HEK293 (cell line): ENCODE measurements at regions not wholly inside any gene's neighbourhood (a gene's known extent, or its start where the extent isn't known, plus 50 kb on each side); places are given as distances from the start of the nearest gene placed in this dataset.

Source experiments
- ZNF174 ChIP-seq: fragments of 450-650 bp; formaldehyde crosslinking; IDR thresholded peaks from 2 replicates; pipeline ENCODE4 v1.5.0; 2017; ENCODE audit warnings: missing biosample characterization, mild to moderate bottlenecking, missing genetic modification characterization
- TF ChIP-seq, protein P1 (sequence below): fragments of 450-650 bp; formaldehyde crosslinking; IDR thresholded peaks from 2 replicates; pipeline ENCODE4 v1.5.1; 2016; ENCODE audit warnings: missing biosample characterization, missing genetic modification characterization

DNA sequence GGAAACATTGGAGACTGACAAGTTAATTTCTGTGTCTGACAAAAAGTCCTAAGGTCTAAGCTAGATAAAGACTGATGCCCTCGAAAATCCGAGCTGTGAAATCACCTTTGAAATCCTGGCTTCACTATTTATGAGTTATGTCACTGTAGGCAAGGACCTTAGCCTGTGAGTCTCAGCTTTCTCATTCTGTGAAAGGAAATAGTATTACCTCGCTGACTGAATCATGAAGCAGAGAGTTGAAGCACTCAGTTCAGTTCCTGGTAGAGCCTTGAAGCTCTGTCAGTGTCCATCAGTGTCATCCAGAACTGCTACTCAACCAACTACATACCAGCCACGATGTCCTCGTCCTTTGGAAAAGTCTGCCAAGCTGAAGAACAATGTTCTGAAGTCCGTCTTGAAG is 1025.6 kb upstream of the GYPC start:
- TF ChIP-seq, protein P1, sequence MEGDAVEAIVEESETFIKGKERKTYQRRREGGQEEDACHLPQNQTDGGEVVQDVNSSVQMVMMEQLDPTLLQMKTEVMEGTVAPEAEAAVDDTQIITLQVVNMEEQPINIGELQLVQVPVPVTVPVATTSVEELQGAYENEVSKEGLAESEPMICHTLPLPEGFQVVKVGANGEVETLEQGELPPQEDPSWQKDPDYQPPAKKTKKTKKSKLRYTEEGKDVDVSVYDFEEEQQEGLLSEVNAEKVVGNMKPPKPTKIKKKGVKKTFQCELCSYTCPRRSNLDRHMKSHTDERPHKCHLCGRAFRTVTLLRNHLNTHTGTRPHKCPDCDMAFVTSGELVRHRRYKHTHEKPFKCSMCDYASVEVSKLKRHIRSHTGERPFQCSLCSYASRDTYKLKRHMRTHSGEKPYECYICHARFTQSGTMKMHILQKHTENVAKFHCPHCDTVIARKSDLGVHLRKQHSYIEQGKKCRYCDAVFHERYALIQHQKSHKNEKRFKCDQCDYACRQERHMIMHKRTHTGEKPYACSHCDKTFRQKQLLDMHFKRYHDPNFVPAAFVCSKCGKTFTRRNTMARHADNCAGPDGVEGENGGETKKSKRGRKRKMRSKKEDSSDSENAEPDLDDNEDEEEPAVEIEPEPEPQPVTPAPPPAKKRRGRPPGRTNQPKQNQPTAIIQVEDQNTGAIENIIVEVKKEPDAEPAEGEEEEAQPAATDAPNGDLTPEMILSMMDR (tag by site-specific recombination), result no peak
- no peak for TF ChIP-seq ZNF174
